Natural killer cell (primary cell): ENCODE measurements at regions not wholly inside any gene's neighbourhood (a gene's known extent, or its start where the extent isn't known, plus 50 kb on each side); places are given as distances from the start of the nearest gene placed in this dataset.

Experiments used
- ATAC-seq, 3 donors: fragments of 150-1000 bp in 2 of 3; fragments of 200-7000 bp in 1 of 3; cut with Tn5 transposase; 1 replicate in 1 of 3; 2 replicates in 2 of 3; pipeline ENCODE4 v1.10.0; 2021; ENCODE audit warnings: mild to moderate bottlenecking in 2 of 3, moderate library complexity in 2 of 3
- DNase-seq, 2 donors: peaks; one replicate each; pipeline versions ENCODE4 v3.0.0 to v3.0.0-alpha.2; 2013 to 2021; ENCODE audit warnings: mixed read lengths in 1 of 2
- H3K27ac ChIP-seq: one replicate; pipeline ENCODE4 v1.5.1; 2013; ENCODE audit warnings: mild to moderate bottlenecking, low read length
- H3K27me3 ChIP-seq: one replicate; pipeline ENCODE4 v1.6.1; 2013; ENCODE audit warnings: low read length; ENCODE audit not compliant: control insufficient read depth, insufficient read depth
- H3K36me3 ChIP-seq: one replicate; pipeline ENCODE4 v1.6.1; 2013; ENCODE audit warnings: low read length; ENCODE audit not compliant: control insufficient read depth, insufficient read depth
- H3K4me1 ChIP-seq: one replicate; pipeline ENCODE4 v1.6.1; 2013; ENCODE audit warnings: low read length; ENCODE audit not compliant: control insufficient read depth, insufficient read depth
- H3K4me3 ChIP-seq: one replicate; pipeline ENCODE4 v1.5.1; 2013; ENCODE audit warnings: low read length
- H3K9me3 ChIP-seq: one replicate; pipeline ENCODE4 v1.6.1; 2013; ENCODE audit warnings: low read length; ENCODE audit not compliant: control insufficient read depth, insufficient read depth
- H3K27ac Mint-ChIP-seq, 2 donors: one replicate each; pipeline ENCODE4 v1.8.0; 2022; ENCODE audit warnings: mild to moderate bottlenecking in 2 of 2, mixed read lengths in 2 of 2, moderate library complexity in 1 of 2
- H3K27me3 Mint-ChIP-seq, 2 donors: one replicate each; pipeline ENCODE4 v1.8.0; 2022; ENCODE audit warnings: low read depth in 2 of 2, mixed read lengths in 2 of 2
- H3K36me3 Mint-ChIP-seq: one replicate; pipeline ENCODE4 v1.8.0; 2022; ENCODE audit warnings: mixed read lengths
- H3K4me1 Mint-ChIP-seq, 2 donors: one replicate each; pipeline ENCODE4 v1.8.0; 2022; ENCODE audit warnings: mixed read lengths in 2 of 2
- H3K4me3 Mint-ChIP-seq: one replicate; pipeline ENCODE4 v1.8.0; 2022; ENCODE audit warnings: mild to moderate bottlenecking, moderate library complexity, mixed read lengths
- H3K9me3 Mint-ChIP-seq, 2 donors: one replicate each; pipeline ENCODE4 v1.8.0; 2022; ENCODE audit warnings: mixed read lengths in 2 of 2
- WGBS: methylation state at CpG from one replicate; pipeline ENCODE4 v1.1.7; 2013; ENCODE audit warnings: missing lambda C conversion rate; ENCODE audit not compliant: insufficient coverage; 5-methylcytosine and 5-hydroxymethylcytosine counted together
- intact Hi-C: fragments of 100-400 bp; cut with micrococcal nuclease; formaldehyde crosslinking; loops from one replicate; pipeline ENCODE4 v1.14.2; 2022
- TF ChIP-seq, protein P1 (sequence below): fragments of 200-600 bp; IDR thresholded peaks from one replicate; pipeline ENCODE4 v1.8.0; 2022; ENCODE audit warnings: antibody characterized with exemption

DNA sequence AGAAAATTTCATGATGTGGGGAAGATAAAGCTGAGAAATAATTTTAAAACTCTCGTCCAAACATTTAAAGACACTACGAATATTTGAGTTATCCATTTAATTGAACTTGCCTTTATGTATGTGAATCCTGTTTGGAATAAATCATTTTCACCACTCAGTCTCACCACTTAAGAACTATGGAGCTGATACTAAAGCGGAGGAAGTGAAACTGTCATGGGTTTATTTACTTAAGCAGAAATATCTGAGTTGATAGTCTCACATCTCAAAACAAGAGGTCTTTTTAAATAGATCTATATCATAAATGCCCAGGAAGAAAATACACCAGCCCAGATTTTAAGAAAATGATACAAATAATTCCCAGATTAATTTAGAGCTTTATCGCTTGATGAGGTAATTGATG is 532.4 kb downstream of the ZNF804A start:
- Mint-ChIP-seq H3K4me1 (no peaks in the 10 kb centered on the region), H3K27ac (no peak overlapping the region), H3K9me3 (peaks cover 10 to 12% of the 10 kb centered on the region in 2 donors), H3K36me3 (no peaks in the 10 kb centered on the region), H3K4me3 (no peak overlapping the region), H3K27me3 (no peaks in the 10 kb centered on the region)
- Histone ChIP-seq H3K9me3 (peaks cover 4% of the 10 kb centered on the region), H3K27me3 (no peaks in the 10 kb centered on the region), H3K27ac (no peak overlapping the region), H3K36me3 (no peaks in the 10 kb centered on the region), H3K4me3 (no peak overlapping the region), H3K4me1 (no peaks in the 10 kb centered on the region)
- intact Hi-C loops = no loop called here
- DNase-seq (no peak), ATAC-seq (no peak)
- WGBS = no CpG with 5 or more reads among the region's 4 CpGs
- TF ChIP-seq, protein P1, sequence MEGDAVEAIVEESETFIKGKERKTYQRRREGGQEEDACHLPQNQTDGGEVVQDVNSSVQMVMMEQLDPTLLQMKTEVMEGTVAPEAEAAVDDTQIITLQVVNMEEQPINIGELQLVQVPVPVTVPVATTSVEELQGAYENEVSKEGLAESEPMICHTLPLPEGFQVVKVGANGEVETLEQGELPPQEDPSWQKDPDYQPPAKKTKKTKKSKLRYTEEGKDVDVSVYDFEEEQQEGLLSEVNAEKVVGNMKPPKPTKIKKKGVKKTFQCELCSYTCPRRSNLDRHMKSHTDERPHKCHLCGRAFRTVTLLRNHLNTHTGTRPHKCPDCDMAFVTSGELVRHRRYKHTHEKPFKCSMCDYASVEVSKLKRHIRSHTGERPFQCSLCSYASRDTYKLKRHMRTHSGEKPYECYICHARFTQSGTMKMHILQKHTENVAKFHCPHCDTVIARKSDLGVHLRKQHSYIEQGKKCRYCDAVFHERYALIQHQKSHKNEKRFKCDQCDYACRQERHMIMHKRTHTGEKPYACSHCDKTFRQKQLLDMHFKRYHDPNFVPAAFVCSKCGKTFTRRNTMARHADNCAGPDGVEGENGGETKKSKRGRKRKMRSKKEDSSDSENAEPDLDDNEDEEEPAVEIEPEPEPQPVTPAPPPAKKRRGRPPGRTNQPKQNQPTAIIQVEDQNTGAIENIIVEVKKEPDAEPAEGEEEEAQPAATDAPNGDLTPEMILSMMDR = no peak

DNA sequence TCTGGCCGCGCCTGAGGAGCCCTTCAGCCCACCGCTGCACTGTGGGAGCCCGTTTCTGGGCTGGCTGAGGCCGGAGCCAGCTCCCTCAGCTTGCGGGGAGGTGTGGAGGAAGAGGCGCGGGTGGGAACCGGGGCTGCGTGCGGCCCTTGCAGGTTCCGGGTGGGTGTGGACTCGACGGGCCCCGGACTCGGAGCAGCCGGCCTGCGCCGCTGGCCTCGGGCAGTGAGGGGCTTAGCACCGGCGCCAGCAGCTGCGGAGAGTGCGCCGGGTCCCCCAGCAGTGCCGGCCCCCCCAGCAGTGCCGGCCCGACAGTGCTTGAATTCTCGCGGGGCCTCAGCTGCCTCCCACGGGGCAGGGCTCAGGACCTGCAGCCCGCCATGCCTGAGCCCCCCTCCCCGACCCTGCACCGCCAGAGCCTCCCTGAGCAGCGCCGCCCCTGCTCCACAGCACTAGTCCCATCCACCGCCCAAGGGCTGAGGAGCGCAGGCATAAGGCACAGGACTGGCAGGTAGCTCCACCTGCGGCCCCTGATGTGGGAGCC is 534.2 kb downstream of the ZNF804A start:
- intact Hi-C loops = no loop called here
- peaks cover 8% of the 10 kb centered on the region in 2 donors for H3K9me3 Mint-ChIP-seq
- Histone ChIP-seq H3K36me3 (no peaks in the 10 kb centered on the region), H3K4me1 (no peaks in the 10 kb centered on the region), H3K27me3 (no peaks in the 10 kb centered on the region), H3K27ac (no peak overlapping the region), H3K9me3 (peaks cover 6% of the 10 kb centered on the region), H3K4me3 (no peak overlapping the region)
- H3K27me3 Mint-ChIP-seq = no peaks in the 10 kb centered on the region
- H3K4me1 Mint-ChIP-seq = no peaks in the 10 kb centered on the region
- no peaks in the 10 kb centered on the region for H3K36me3 Mint-ChIP-seq
- DNase-seq (no peak), ATAC-seq (no peak)
- TF ChIP-seq, protein P1 = no peak
- WGBS = 94% methylated on average over 39 of the region's 39 CpGs
- H3K27ac Mint-ChIP-seq = no peak overlapping the region
- no peak overlapping the region for H3K4me3 Mint-ChIP-seq

DNA sequence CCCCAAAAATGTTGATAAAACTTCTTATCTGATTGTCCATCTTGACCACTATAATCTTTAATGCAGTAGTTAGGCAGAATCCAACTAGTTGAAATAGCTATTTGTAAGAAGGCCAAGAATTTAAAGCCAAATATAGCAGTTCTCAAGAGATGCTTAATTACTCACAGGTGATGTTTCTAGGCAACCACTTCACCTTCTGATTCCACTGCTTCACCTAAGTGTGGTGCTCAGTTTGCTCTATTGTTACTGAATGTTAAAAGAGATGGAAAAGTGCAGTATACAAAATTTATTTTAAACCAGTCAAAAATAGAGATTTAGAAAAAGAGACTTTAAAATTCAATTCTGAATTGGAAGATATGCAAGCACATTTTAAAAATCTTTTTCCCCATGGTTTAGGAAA is 539.4 kb downstream of the ZNF804A start:
- no peaks in the 10 kb centered on the region for H3K36me3 Mint-ChIP-seq
- TF ChIP-seq, protein P1 = no peak
- intact Hi-C loops = no loop called here
- peaks cover 13% of the 10 kb centered on the region in 2 donors for H3K9me3 Mint-ChIP-seq
- DNase-seq = no peak
- peaks cover 6% of the 10 kb centered on the region for H3K9me3 ChIP-seq
- H3K27me3 ChIP-seq = no peaks in the 10 kb centered on the region
- H3K4me1 Mint-ChIP-seq = no peaks in the 10 kb centered on the region
- no peaks in the 10 kb centered on the region for H3K36me3 ChIP-seq
- no peaks in the 10 kb centered on the region for H3K27me3 Mint-ChIP-seq
- no peak overlapping the region for H3K27ac ChIP-seq
- no peaks in the 10 kb centered on the region for H3K4me1 ChIP-seq
- no peak for ATAC-seq
- no peak overlapping the region for H3K4me3 Mint-ChIP-seq
- no peak overlapping the region for H3K4me3 ChIP-seq
- no peak overlapping the region for H3K27ac Mint-ChIP-seq

DNA sequence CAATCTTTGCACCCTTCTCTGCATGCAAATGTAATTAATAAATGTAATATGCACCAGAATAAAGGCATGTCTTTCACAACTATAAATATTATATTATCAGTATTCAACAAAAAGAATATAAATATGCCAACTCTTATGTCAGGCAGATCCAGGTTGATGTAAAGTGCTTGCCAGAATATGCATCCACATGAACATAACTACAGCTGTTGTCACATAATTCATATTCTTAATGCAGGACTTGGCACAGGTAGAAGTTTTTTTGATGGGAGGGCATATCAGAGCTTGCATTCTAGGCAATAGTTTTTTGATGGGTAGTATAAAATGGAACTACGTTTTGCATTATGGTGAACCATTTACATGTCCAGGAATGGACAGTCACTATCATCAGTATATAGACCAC is 544.3 kb downstream of the ZNF804A start:
- Histone ChIP-seq H3K4me1 (no peaks in the 10 kb centered on the region), H3K4me3 (no peak overlapping the region), H3K9me3 (peaks cover 9% of the 10 kb centered on the region), H3K27me3 (no peaks in the 10 kb centered on the region), H3K36me3 (no peaks in the 10 kb centered on the region), H3K27ac (no peak overlapping the region)
- Mint-ChIP-seq H3K27me3 (no peaks in the 10 kb centered on the region), H3K4me3 (no peak overlapping the region), H3K36me3 (no peaks in the 10 kb centered on the region), H3K27ac (no peak overlapping the region), H3K4me1 (no peaks in the 10 kb centered on the region), H3K9me3 (peaks cover 5 to 11% of the 10 kb centered on the region in 2 donors)
- intact Hi-C loops = no loop called here
- no peak for ATAC-seq
- DNase-seq = no peak
- TF ChIP-seq, protein P1 = no peak
- WGBS = no CpG with 5 or more reads among the region's 1 CpG
